ENCODE measurements at regions not wholly inside any gene's neighbourhood (a gene's known extent, or its start where the extent isn't known, plus 50 kb on each side); places are given as distances from the start of the nearest gene placed in this dataset.

DNA sequence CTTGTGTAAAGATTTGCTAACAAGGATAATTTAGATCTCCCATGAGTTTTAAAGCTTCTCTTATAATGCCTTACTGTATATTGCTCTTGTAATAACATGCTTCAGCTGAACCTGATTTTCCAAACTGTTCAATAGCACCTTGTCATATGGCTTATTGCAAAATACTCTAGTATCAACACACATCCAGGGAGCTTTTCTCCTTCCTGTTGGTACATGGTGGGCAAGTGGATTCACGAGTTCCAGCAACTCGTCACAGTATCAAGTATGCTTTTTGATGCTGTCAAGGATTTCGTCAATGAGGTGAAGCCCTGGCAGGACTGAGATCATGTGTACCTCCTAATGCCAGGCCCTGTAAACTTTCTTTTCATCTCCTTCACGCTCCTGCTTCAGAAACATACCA is 59.5 kb upstream of the ITPRID2 start:
- H3K4me1 ChIP-seq (ENCODE audit: control insufficient read depth in 5 of 5, insufficient read depth in 5 of 5, low read length in 5 of 5): no peaks in the 10 kb centered on the region
- no peaks in the 10 kb centered on the region for H3K36me3 ChIP-seq (ENCODE audit: control insufficient read depth in 4 of 4, insufficient read depth in 4 of 4, low read length in 4 of 4)
- H3K27me3 ChIP-seq (ENCODE audit: control insufficient read depth in 3 of 3, insufficient read depth in 3 of 3, low read length in 2 of 3): no peaks in the 10 kb centered on the region
- no peak overlapping the region for H3K4me3 ChIP-seq
- DNase-seq (no peak), ATAC-seq (ENCODE audit: insufficient read depth, low FRiP score) (no peak)
- 78 to 88% methylated on average over 4 of the region's 4 CpGs for WGBS, 2 donors
- TF ChIP-seq, protein P1, sequence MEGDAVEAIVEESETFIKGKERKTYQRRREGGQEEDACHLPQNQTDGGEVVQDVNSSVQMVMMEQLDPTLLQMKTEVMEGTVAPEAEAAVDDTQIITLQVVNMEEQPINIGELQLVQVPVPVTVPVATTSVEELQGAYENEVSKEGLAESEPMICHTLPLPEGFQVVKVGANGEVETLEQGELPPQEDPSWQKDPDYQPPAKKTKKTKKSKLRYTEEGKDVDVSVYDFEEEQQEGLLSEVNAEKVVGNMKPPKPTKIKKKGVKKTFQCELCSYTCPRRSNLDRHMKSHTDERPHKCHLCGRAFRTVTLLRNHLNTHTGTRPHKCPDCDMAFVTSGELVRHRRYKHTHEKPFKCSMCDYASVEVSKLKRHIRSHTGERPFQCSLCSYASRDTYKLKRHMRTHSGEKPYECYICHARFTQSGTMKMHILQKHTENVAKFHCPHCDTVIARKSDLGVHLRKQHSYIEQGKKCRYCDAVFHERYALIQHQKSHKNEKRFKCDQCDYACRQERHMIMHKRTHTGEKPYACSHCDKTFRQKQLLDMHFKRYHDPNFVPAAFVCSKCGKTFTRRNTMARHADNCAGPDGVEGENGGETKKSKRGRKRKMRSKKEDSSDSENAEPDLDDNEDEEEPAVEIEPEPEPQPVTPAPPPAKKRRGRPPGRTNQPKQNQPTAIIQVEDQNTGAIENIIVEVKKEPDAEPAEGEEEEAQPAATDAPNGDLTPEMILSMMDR (IDR thresholded peaks at IDR 0.05; ENCODE audit: control extremely low read depth, extremely low read depth): no peak
- no peaks in the 10 kb centered on the region for H3K9me3 ChIP-seq (ENCODE audit: control insufficient read depth in 4 of 4, insufficient read depth in 3 of 4, low read length in 3 of 4)
- no peak overlapping the region for H3K9ac ChIP-seq (ENCODE audit: insufficient read depth in 1 of 2, low read length in 2 of 2)
- no peak overlapping the region for H3K27ac ChIP-seq (ENCODE audit: low read depth in 1 of 2, low read length in 1 of 2)

DNA sequence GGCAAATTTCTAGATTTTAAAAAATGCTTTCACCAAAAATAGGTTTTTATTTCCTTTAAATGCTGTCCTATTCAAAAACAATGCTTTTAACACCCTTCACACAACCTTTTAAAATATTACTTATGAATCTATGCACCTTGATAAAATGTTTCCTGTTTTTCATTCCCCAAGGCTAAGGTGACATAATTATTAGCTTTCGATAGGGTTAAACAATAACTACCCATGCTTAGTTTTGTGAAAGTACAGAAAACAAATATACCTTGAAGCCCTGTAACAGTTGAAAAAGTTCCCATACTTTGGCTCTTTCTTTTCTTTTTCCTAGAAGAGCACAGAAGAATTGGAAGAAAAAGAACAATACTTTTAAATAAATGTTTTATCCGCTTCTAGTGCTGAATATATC is 54.9 kb upstream of the ITPRID2 start:
- H3K27me3 ChIP-seq (ENCODE audit: control insufficient read depth in 3 of 3, insufficient read depth in 3 of 3, low read length in 2 of 3): no peaks in the 10 kb centered on the region
- H3K27ac ChIP-seq (ENCODE audit: low read depth in 1 of 2, low read length in 1 of 2): no peak overlapping the region
- H3K4me3 ChIP-seq: no peak overlapping the region
- TF ChIP-seq, protein P1 (IDR thresholded peaks at IDR 0.05; ENCODE audit: control extremely low read depth, extremely low read depth): no peak
- H3K9ac ChIP-seq (ENCODE audit: insufficient read depth in 1 of 2, low read length in 2 of 2): no peak overlapping the region
- no peaks in the 10 kb centered on the region for H3K9me3 ChIP-seq (ENCODE audit: control insufficient read depth in 4 of 4, insufficient read depth in 3 of 4, low read length in 3 of 4)
- 90 to 95% methylated on average over 2 of the region's 2 CpGs for WGBS, 2 donors
- DNase-seq (no peak), ATAC-seq (ENCODE audit: insufficient read depth, low FRiP score) (no peak)
- no peaks in the 10 kb centered on the region for H3K4me1 ChIP-seq (ENCODE audit: control insufficient read depth in 5 of 5, insufficient read depth in 5 of 5, low read length in 5 of 5)
- H3K36me3 ChIP-seq (ENCODE audit: control insufficient read depth in 4 of 4, insufficient read depth in 4 of 4, low read length in 4 of 4): no peaks in the 10 kb centered on the region

DNA sequence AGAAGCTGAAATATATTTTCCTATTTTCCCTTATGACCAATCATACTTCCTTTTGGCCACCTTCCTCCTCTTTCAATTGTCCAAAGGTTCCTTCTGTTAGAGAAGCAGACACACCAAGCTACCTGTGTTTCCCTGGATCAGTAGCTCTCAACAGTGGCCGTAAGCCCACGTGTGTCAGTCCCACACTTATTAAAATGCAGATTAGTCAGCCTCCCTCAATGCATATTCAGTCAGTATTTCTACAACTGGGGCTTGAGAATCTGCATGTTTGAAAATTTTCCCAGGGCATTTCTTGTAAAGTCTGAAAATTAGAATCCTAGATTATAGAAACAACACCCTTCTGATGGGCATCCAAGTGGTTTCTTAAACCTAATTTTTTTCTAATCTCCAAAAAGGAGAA is 54.0 kb upstream of the ITPRID2 start:
- ATAC-seq (ENCODE audit: insufficient read depth, low FRiP score): no peak

DNA sequence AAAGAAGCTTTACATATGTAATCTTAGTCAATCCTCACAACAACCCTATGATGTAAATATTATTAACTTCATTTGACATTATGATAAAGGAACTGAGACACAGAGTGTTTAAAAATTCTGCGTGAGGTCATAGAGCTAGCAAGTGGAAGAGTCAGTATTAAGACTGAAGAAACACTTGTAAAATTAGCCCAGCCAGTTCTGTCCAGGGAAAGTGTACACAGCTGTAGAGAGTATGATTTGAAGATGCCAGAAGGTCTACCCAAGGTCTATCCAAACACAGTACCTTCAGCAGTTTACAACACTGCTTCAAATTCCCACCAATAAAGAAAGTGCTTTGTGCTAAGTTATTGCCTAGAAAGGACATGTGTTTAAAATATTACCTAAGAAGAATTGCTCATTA is 51.7 kb upstream of the ITPRID2 start:
- H3K4me3 ChIP-seq: no peak overlapping the region
- H3K4me1 ChIP-seq (ENCODE audit: control insufficient read depth in 5 of 5, insufficient read depth in 5 of 5, low read length in 5 of 5): no peaks in the 10 kb centered on the region
- H3K36me3 ChIP-seq (ENCODE audit: control insufficient read depth in 4 of 4, insufficient read depth in 4 of 4, low read length in 4 of 4): no peaks in the 10 kb centered on the region
- no peaks in the 10 kb centered on the region for H3K9me3 ChIP-seq (ENCODE audit: control insufficient read depth in 4 of 4, insufficient read depth in 3 of 4, low read length in 3 of 4)
- ATAC-seq (ENCODE audit: insufficient read depth, low FRiP score): no peak
- no peaks in the 10 kb centered on the region for H3K27me3 ChIP-seq (ENCODE audit: control insufficient read depth in 3 of 3, insufficient read depth in 3 of 3, low read length in 2 of 3)
- no peak overlapping the region for H3K9ac ChIP-seq (ENCODE audit: insufficient read depth in 1 of 2, low read length in 2 of 2)
- H3K27ac ChIP-seq (ENCODE audit: low read depth in 1 of 2, low read length in 1 of 2): no peak overlapping the region
- TF ChIP-seq, protein P1 (IDR thresholded peaks at IDR 0.05; ENCODE audit: control extremely low read depth, extremely low read depth): no peak
- no peak for DNase-seq
- 73 to 90% methylated on average over 1 of the region's 1 CpG for WGBS, 2 donors

More for the DNA sequence above, 54.0 kb upstream of the ITPRID2 start:
- Histone ChIP-seq H3K4me3 (no peak overlapping the region), H3K27me3 (ENCODE audit: control insufficient read depth in 3 of 3, insufficient read depth in 3 of 3, low read length in 2 of 3) (no peaks in the 10 kb centered on the region), H3K27ac (ENCODE audit: low read depth in 1 of 2, low read length in 1 of 2) (no peak overlapping the region), H3K4me1 (ENCODE audit: control insufficient read depth in 5 of 5, insufficient read depth in 5 of 5, low read length in 5 of 5) (no peaks in the 10 kb centered on the region), H3K9me3 (ENCODE audit: control insufficient read depth in 4 of 4, insufficient read depth in 3 of 4, low read length in 3 of 4) (no peaks in the 10 kb centered on the region), H3K36me3 (ENCODE audit: control insufficient read depth in 4 of 4, insufficient read depth in 4 of 4, low read length in 4 of 4) (no peaks in the 10 kb centered on the region), H3K9ac (ENCODE audit: insufficient read depth in 1 of 2, low read length in 2 of 2) (no peak overlapping the region)
- no peak for DNase-seq
- 89 to 93% methylated on average over 2 of the region's 2 CpGs for WGBS, 2 donors
- TF ChIP-seq, protein P1 (IDR thresholded peaks at IDR 0.05; ENCODE audit: control extremely low read depth, extremely low read depth): no peak
